EH (cell line): ENCODE measurements at regions not wholly inside any gene's neighbourhood (a gene's known extent, or its start where the extent isn't known, plus 50 kb on each side); places are given as distances from the start of the nearest gene placed in this dataset.

Experiments used
- DNase-seq: peaks from one replicate; pipeline ENCODE4 v3.0.0-alpha.2; 2015; ENCODE audit warnings: low read depth

DNA sequence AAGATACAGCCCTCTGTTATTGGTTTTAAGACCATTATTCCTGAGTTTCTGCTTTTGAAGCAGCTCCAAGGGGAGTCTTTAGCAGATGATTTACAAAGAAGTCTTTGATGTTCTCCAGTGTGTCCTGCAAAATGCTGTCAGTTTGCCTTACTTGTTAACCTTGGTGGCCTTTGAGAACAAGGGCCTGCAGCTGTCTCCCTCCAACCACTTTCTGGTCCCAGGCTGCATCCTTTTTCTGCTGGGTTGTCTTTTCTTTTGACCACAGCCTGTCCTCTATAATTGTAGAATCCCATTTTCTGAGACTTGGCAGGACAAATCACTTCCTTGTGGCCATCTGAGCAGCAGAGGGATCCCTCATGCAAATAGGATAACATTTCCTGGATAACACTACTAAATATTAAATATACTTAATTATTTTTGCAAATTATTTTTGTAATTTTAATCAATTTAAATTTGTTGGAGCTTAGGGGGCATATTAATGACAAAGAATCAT is 281.4 kb downstream of the DMRT2 start:
- DNase-seq = no peak

DNA sequence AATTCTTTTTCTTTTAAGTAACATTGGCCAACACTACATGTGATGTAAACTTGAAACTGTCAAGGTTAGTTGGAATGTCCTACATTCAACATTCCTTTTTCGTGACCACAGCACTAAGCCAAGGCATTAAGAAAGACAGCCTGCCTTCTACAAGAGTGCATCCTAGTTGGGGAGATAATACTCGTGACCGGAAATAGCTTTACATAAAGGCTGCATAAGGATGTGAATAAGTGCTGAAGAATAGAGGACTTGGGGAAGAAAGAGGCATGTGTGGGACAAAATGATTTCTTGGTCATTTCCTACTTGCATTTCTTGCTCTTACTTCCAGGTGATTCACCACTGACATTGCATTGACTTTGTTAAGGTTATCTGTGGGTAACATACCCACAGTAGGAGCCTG is 282.0 kb downstream of the DMRT2 start:
- no peak for DNase-seq

DNA sequence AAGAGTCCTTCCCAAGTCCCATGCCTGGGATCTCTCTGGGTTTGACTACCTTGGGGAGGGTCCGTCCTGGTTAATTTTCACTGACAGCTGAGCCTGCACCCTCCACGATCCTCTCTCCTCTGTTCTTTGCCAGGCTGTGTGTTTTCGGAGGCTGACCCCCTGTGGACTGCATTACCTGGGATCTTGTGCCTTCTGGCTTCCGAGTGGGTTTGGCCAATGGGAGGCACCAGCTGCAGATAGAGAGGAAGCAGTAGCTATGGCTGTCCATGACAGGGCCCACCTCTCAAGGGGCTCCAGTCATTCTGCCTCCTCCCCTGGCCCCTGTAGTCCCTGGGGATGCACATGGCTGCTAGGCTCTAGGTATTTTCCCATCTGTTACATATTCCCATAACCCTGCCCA is 285.0 kb downstream of the DMRT2 start:
- no peak for DNase-seq

DNA sequence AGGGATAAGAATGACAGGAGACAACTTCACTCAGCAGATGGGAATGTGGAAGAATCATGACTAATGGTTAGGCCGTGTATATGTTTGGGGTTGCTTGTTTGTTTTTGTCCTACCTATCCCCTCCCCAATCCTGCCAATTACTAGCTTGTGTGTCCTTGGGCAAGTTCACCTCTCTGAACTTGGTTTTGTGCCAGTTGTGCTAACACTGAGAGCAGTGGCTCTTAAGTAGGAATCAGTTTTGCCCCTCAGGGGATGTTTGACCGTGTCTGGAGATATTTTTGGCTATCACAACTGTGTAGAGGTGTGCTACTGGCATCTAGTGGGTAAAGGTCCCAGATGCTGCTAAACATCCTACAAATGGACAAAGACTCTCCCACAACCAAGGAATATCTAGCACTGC is 287.0 kb downstream of the DMRT2 start:
- peak; percentile 0 for DNase-seq

DNA sequence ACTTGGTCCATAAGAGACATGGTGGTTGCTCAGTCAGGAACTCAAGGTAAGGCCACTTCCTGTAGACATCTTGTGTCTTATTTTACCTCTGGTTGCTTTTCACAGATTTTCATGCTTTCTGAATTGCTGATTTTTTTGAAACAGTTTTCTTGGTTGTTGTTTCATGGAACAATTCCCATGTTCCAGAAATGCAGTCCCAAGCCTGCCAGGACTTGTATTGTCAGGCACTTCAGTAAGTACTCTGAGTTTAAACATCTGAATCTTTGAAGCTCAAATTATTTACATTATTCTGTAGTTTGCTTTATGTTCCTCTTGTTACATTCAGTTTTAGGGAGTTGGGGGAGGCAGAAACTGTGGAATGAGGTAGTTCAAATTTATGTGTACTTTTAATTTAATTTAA is 290.2 kb downstream of the DMRT2 start:
- no peak for DNase-seq

DNA sequence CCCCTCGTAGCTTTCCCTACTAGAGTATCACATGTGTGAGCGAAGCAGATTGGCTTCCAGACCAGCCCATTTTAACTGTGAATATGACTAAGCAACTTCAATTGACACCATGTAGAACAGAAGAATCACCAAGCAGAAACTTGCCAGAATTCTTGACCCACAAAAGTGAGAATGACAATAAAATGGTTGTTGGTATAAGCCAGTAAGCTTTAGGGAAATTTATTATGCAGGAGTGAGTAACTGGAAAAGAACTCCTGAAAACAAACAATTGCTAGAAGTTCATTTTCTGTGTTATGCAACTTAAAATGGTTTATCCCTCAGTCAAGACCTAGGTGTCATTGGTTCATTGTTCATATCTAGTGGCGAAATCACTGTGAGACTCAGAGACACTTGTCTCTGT is 303.1 kb downstream of the DMRT2 start:
- no peak for DNase-seq

DNA sequence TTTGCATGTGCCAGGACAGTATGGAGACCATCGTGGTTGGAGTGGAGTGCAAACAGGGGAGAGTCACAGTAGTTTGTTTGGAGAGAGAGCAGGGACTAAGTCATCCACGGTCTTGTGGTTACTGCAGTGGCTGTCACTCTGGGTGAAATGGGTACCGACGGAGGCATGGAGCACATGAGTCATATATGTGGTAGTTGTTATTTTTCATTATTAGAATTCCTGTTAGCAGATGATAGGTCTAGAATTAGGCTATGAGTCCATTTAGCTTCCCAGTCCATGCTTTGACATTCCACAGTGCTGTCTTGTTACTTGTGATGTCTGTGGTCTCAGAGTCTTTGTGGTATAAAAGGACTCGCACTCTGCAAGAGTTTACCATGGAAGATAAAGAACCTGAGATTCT is 303.9 kb downstream of the DMRT2 start:
- no peak for DNase-seq

DNA sequence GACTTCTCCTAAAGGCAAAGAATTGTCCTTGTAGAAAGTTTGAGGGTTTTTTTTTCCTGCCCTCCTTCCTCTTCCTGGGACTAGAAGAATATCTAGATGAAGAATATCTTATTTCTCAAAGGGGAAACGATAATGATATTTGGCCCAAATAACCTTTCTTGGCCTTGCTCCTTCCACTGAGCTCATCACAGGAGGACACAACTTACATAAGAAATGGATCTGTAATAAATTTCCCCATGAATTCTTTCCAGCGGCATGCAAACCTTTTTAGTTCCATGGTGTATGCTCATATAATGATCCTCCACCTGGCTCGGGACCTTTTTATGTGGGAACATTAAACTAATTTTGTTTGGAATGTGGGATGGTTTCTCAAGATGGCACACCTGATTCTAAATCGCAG is 304.4 kb downstream of the DMRT2 start:
- DNase-seq = no peak

DNA sequence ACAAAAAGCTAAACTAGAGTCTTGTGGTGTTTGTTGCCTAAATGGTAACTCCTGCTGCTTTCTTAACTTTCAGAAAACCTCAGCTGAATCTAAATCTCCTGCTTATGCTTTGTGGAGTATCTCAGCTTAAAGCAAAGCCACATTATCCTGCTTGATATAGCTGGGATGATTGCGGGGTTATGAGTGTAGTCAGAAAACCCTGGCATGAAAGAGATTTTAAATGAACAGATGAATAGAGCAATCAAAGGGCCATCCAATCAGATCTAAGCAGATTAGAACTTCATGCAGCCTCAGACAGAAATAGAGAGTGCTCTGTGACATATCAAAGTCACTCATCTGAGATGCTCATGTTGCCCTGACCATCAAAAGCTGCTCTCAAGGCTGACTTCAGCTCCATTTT is 305.5 kb downstream of the DMRT2 start:
- no peak for DNase-seq

DNA sequence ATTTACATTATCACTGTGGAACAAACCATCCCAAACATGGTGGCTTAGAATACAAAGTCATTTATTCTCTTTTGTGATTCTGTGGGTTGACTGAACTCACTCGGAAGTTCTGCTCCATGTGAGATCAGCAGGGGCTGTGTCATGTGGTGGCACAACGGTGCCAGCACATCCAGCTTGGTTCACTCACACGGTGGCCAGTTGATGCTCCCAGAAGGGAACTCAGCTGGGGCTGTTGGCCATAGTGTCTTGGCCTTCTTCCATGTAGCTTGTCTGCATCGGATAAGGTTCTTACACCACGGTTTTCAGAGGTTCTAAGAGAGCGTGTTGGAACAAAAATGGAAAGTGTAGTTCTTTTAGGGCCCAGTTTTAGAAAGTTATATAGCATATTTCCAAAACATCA is 312.7 kb downstream of the DMRT2 start:
- DNase-seq = no peak

DNA sequence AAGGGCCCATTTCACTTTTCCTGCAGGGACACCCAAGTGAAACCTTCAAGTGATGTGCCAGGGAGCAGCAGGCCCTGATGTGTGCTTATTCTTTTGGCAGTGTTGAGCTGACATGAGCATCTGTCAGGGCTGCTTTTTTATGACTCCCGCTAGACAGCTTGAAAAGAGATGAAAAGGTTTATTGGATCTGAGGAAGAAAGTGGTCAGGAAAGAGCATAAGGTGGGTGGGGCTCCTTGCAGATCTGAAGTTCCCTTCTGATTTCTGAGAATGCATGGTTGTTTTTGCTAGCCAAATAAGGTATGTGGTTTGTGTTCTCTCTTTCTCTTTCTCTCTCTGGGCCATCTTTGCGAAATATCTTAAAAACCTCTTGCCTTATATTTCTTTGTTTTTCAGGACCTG is 316.1 kb downstream of the DMRT2 start:
- DNase-seq = no peak

DNA sequence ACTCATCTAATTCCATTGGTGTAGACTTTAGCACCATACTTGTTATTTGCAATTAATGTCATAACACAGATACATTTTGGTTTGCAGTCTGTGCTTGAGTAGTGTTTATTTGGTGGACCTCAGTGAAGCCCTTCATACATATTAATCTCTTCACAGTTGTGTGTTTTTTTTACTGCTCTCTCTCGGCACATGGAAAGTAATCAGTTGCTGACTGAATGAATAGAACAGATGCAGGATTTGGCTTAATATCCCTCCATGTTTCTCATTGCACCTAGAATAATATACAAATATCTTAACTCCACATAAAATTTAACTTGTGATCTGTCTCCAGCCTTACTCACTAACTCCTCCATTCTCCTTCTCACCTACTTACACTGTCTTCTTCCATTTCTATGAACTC is 319.1 kb downstream of the DMRT2 start:
- no peak for DNase-seq

DNA sequence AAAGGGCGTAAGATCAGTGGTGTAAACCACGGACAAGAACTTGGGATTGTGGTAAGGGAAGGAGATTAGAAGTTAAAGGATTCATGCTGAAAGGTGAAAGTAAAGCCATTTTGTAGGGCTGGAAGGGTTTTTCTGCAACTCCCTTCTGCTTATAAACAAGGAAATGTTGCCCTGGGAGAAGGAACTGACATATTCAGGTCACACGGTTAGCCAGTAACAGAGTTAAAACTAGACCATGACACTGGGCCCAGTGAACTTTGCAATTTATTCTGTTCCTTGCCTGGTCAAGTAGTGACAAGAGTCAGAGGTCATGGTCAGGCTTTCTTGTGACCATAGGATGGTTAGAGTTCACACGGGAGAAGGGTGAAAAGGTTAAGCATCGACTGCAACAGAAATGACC is 323.3 kb downstream of the DMRT2 start:
- DNase-seq = no peak

DNA sequence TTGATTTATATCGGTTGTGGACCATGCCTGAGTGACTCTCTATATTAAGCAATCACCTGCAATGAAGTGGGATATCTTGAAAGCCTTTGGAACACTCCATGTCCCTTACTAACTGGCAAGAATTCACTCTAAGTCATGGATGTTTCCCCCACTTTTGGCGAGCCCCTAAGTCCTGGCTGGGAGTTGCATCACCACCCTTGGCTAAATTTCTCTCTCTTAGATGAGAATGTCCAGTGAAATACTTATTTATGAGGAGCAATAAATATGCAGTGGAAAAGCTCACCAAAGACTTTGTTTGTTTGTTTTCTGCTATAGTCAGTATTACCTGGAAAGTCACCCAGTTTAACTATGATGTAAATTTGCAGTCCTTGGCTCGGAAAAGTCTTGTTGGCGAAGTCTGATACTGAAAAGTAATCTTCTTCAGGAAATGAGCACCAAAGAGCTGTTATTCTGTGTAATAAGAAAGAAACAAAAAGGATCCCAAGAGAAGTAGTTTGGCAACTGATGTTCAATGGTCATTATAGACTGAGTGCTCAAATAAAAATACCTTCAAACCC is 333.8 kb downstream of the DMRT2 start:
- DNase-seq = no peak

DNA sequence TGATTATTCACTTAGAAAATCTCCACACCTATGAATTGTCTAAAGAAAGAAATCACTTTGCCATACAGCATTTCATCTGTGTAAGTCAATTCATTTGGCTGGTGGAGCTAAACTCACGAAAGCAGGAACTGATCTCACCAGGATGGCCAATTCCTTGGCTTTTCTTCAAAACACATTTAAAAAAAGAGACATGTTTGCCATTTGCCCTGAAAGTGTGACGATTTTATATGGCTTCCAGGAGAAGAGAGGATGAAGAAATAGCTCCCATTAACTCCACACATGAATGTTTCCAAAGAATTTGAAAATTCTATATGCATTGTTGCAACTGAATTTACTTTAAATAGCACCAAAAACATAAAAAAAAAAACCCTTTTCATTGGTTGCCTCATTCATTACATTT is 334.7 kb downstream of the DMRT2 start:
- no peak for DNase-seq

DNA sequence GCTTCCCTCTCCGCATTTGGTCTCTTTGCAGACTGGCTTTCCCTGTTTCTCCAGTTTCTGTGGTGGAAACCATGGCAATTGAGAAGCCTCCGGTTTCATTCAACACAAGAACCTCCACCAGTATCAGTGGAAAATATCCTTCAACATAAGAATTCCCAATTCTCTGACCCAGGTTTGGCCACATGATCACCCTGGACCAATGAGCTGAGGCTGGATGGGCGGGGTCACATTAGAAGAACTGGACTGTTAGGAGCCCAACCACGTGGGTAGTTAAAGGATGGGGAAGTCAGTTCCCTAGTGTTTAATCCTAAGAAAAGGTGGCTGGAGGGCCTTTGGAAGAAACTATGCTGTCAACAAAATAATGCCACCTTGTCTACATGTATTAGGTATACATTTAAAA is 336.3 kb downstream of the DMRT2 start:
- DNase-seq = no peak

DNA sequence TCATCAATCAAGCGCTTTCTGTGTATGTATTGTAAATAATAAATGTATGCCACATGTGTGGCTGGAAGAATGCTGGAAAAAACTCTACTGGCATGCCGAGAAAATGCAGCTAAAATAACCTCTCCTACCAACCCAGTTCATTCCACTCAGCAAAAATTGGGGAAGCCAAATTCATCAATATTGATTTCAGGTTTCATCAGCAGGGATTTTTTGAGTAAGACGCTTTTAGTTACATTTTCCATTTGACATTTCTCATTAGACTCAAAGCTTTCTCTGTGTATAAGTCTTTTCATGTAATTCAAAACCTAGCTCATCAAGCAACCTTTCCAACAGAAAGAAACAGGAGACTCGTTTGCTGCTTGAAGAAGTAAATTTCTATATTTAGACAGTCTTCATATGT is 338.1 kb downstream of the DMRT2 start:
- DNase-seq = no peak

DNA sequence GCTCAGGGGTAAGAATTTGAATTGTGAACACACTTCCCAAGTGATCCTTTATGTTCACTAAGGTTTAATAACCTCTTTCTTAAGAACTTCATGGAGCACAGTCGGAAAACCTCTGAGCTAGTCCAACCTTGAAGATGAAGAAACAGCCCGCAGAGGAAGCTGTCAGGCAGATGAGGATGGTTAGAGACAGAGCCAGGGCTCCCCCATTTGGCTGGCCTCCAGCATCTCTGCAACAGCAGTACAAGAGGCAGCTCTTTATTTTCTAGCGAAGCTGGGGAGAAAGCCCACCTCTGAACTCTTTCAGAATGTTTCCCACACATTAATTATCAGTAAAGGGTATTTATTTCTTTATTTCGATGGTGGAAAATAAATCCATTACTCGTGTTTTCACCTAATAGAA is 350.8 kb downstream of the DMRT2 start:
- DNase-seq = no peak

DNA sequence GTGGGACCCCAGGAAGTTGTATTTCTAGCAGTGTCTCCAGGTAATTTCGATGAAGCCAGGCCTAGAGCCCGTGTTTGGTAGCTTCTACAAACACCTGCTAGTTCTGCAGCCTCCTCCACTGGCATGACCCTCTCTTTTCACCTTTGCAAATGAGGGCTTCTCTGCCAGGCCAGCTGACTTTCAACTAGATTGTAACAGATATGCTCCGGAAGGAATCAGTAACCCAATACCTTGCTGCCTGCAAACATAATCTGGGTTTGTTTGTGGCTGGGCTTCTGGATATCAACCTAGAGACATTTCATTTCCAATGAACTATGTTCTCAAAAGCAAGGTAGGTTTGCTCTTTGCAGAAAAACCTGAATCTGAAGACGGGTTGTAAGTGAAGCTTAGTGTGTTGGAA is 354.8 kb downstream of the DMRT2 start:
- DNase-seq = no peak

DNA sequence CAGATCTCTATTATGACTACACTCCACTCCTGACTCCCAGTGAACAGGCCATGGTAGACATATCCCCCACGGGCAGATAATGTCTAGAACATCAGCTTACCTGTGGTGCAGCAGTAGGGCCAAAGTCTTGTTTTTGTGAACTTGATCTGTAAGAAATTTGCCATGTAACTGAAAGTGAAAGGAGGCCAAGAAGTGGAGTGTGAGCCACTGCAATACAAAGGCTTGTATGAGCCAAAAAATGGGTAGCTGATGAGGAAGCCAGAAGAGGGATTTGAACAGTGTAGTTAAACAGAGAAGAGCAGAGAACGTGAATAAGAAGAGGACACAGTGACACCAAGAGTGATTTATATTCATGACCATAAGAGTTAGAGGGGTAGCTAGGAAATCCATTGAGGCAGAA is 361.7 kb downstream of the DMRT2 start:
- DNase-seq = no peak

DNA sequence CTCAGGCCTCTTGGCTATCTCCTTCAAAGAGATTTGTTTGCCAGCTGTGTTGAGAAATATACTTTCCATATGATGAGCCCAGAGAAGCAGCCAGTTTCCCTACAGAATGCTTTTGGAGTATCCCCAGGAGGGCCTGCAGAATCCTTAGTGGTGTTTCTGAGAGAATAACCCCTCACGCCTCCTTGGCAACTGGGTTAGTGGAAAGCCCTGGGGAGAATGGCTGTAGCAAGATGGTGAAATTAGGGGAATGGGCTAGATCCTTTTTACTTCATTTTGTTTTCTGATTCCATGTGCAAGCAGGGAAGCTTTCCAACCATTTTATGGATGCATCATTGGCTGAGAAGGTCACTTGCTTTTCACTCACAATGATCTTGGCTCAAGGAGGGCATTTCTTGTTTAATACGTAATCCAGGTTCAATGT is 364.6 kb downstream of the DMRT2 start:
- DNase-seq = no peak

DNA sequence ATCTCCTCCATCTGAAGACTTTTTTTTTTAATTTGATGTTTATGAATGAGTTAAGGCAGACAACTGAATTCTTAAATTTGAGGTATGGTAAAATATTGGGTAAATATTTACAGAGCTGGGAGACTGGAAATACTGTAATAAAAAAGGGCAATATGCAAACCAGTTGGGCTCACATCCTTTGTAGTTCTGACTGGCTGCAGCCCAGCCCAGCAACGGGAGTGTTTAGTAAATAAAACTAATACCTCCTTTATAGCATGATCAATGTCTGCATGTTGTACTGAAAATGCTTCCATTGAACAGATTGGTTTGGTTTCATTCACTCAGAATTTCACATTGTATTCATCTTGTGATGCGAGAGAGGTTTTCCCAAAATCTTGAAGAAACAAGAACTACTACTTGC is 365.0 kb downstream of the DMRT2 start:
- no peak for DNase-seq

DNA sequence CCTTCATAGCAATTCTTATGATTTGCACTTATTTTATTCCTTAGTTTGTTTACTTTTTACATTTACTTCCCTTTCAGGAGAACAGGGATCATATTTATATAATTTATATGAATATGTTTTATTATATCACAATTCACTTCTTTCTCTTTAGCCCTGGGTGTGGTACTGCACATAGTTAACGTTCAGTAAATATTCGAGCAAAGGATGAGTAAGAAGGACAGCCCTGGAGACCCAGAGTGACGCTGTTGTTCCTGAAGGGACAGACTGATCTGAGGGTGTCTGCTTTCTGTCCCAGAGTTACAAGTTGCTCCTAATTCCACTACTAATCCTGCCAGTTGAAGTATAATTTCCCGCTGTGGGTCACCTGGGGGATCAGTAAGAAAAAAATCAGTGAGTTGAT is 366.1 kb downstream of the DMRT2 start:
- no peak for DNase-seq

DNA sequence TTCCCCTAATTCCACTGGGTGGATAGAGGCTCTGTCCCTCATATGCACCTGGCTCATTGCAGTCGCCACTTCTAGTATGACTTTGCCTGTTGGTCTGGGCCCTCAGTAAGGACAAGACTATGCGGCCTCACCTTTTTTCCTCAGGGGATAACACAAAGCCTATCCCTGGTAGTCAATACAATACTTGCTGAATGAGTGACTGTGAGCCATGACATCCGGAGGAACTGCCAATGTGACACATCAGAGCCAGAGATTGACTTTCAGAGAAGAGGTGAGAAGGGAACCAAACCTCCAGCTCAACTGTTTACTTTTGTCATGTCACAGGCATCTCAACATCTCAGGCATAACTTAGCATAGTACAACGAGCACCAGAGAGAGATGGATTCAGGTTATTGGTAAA is 371.3 kb downstream of the DMRT2 start:
- DNase-seq = no peak

DNA sequence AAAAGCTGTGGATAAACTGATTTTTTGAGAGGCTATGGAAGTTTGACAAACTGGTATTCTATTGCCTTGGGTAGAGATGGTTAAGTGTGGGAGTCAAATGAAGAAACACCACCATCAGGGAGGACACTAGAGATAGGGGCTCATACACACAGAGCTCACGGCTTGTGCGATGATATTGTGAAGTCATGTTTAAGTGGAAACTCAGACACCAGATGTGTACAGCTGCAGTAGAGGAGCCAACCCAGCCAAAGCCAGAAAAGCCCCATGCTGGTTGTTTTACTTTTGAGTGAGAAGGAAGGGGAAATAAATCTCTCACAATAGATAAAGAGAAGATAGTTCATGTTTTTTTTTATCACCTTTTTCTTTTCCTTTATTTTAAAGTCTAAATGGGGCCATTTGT is 377.7 kb downstream of the DMRT2 start:
- no peak for DNase-seq
